ENCODE measurements at regions not wholly inside any gene's neighbourhood (a gene's known extent, or its start where the extent isn't known, plus 50 kb on each side); places are given as distances from the start of the nearest gene placed in this dataset.

GRCh38 chr14:82362452-82362851 lies 828.8 kb upstream of the SEL1L start:
- no peak for DNase-seq (ENCODE audit: low spot score)

DNA sequence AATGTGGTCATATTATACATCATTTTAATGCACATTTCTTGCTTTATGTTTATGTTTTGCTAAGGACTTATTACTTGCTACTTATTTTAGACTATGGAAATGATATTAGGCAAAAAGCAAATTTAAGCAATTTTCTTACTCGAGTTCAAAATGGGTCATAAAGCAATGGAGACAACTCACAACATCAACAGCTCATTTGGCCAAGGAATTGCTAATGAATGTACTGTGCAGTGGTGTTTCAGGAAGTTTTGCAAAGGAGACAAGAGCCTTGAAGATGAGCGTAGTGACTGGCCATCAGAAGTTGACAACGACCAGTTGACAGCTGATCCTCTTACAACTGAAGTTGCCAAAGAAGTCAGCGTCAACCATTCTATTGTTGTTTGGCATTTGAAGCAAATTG lies 831.8 kb upstream of the SEL1L start:
- no peak for DNase-seq (ENCODE audit: low spot score)

GRCh38 chr14:82366803-82367202 lies 833.1 kb upstream of the SEL1L start:
- no peak for DNase-seq (ENCODE audit: low spot score)

GRCh38 chr14:82379291-82379690 lies 845.6 kb upstream of the SEL1L start:
- no peak for DNase-seq (ENCODE audit: low spot score)

- no peak for DNase-seq (ENCODE audit: low spot score)
Observed at GRCh38 chr14:82385048-82385447, 851.4 kb upstream of the SEL1L start.

DNA sequence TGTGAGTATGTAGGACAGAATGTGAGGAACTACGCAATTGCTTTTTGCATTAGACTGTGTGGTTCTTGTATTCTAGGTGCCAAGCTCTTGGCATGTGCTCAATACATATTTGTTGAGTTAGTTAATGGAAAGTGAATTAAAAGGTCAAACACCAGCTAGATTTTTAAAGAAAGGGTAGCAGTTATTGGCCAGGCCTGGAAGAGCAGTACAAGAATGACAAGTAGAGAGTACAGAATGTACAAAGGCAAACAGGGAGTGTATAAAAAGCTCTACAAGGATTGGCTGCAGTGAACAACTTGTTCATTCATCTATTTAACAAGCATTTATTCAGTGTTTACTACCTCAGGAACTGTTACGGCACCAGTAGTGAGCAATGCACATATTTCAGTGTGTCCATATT lies 854.0 kb upstream of the SEL1L start:
- DNase-seq (ENCODE audit: low spot score) = no peak

DNA sequence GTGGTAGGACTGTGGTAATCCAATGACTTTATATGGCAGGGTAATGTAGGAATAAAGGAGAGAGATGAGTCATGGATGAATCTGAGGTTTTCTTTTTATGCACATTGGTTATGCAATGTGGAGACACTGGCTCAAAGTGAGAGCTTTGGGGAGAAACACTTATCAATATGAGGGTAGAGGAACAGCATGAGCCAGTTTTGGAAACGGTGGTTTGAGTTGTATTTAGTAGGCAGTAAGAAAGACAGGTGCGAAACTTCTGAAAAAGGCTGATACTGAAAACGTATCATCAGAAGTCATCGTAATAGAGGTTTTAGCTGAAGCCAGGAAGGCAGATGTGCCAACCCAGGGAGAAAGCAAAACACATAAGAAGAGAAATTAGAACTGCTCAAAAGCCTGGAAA lies 854.8 kb upstream of the SEL1L start:
- no peak for DNase-seq (ENCODE audit: low spot score)

- no peak for DNase-seq (ENCODE audit: low spot score)
Observed at GRCh38 chr14:82390586-82390985, 856.9 kb upstream of the SEL1L start.

DNA sequence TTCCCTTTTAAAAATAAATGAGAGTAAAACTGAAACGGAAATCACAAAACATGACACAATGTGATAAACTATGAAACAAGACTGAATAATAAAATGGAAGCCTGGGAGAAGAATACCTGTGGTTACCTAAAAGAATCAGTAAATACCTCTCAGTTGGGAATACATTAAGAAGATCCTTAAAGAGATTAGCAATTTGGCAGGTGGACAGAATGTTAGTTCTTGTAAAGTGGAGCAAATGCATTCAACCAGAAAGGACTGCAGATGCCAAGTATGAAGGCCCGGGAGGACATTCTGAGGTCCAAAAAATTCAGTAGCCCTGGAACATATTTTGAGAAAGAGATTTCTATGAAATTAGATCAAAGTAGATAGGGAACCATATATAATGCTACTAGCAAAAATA lies 861.3 kb upstream of the SEL1L start:
- DNase-seq (ENCODE audit: low spot score) = no peak

- no peak for DNase-seq (ENCODE audit: low spot score)
Observed at GRCh38 chr14:82398256-82398655, 864.6 kb upstream of the SEL1L start.

- no peak for DNase-seq (ENCODE audit: low spot score)
Observed at GRCh38 chr14:82403987-82404386, 870.3 kb upstream of the SEL1L start.

GRCh38 chr14:82410064-82410463 lies 876.4 kb upstream of the SEL1L start:
- DNase-seq (ENCODE audit: low spot score) = no peak

DNA sequence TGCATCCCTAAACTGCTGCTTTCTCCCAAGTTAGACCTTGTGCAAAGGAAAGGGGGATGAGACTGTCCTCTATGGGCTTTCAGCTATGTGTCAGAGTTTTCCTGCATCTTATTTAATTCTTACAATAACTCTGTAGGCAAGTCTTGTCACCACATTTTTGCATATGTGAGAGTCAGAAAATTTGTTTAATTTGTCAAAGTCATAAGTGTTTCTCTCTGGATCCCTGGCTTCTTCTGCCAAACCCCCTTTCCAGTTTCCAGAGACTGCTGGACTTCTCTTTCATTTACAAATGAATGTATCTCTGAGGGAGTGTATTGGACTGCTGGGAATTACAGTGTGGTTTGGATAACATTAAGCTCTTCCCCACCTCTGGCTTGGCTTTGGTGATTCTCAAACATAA lies 877.6 kb upstream of the SEL1L start:
- DNase-seq (ENCODE audit: low spot score) = no peak

GRCh38 chr14:82412545-82412944 lies 878.9 kb upstream of the SEL1L start:
- no peak for DNase-seq (ENCODE audit: low spot score)

- no peak for DNase-seq (ENCODE audit: low spot score)
Observed at GRCh38 chr14:82414853-82415539, 881.3 kb upstream of the SEL1L start.

- no peak for DNase-seq (ENCODE audit: low spot score)
Observed at GRCh38 chr14:82419933-82420332, 886.3 kb upstream of the SEL1L start.

DNA sequence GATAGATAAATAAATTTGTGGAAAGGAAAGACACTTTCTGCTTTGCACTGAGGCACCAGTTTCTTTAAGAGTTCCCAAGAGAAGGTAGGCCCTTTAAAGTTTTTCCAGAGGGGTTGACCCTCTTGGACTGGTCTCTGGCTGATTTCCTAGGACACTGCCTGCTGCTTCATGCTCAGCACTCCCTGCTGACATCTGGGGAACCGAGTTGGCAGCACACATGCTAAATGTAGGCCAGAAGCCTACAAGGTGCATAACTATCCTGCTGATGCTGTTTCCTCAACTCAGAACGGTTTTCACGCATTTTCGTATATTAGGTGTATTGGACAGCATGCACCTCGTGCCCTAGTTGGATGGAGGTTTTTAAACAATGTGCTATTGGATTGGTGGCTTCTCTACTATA lies 887.2 kb upstream of the SEL1L start:
- DNase-seq (ENCODE audit: low spot score) = no peak

GRCh38 chr14:82421286-82421685 lies 887.6 kb upstream of the SEL1L start:
- no peak for DNase-seq (ENCODE audit: low spot score)

GRCh38 chr14:82422230-82422629 lies 888.6 kb upstream of the SEL1L start:
- no peak for DNase-seq (ENCODE audit: low spot score)

- DNase-seq (ENCODE audit: low spot score) = no peak
Observed at GRCh38 chr14:82425261-82425660, 891.6 kb upstream of the SEL1L start.

DNA sequence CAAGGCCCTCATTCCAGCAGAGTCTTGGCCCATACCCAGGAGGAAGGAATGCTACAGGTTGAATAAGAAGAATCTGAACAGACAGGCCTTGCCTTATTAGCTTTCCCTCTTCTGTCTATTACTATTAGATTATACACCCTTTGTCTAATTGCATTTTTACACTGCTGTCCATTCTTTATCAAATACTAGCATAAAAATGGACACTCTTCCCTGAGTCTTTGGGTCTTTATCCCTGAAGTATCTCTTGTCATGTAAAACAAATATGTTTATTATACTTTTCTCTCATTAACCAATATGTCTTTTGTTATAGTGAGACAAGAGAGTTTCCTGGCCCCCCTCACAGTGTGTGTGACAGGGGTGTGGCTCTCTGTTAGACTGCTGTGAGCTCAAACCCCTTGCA lies 897.4 kb upstream of the SEL1L start:
- no peak for DNase-seq (ENCODE audit: low spot score)

GRCh38 chr14:82432301-82433105 lies 898.9 kb upstream of the SEL1L start:
- DNase-seq (ENCODE audit: low spot score) = no peak

DNA sequence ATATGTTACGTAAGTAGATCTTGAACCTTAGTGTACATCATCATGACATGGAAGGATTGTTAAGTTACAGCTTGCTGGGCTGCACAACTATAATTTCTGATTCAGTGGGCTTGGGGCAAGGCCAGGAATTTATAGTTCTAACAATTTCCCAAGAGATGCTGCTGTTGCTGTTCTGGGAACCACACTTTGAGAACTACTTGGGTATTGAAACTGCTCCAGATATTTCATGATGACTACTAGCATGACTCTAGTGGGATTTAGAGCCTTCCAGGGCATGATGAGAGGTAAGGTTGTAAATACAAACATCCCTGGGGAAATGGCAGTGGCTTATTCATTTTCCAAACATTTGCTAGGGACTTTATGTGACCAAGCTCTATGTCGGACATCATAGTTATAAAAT lies 904.8 kb upstream of the SEL1L start:
- no peak for DNase-seq (ENCODE audit: low spot score)

DNA sequence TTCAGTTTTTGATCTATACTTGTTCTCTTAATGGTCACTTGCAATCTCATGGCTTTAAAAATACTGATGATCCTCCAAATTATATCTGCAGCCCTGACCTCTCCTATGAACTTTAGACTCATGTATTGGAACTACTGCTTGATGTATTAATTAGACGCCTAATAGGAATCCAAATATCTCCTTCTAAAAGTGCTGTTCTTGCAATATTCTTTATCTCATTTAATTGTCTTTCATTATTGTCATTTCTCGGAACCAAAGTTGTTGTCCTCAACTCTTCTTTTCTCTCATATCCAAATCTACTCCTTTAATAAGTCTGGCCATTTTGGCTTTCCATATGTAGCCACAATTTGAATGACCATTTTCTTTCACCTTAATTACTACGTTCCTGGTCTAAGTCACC lies 907.6 kb upstream of the SEL1L start:
- no peak for DNase-seq (ENCODE audit: low spot score)
